SH-SY5Y (cell line): ENCODE measurements at regions not wholly inside any gene's neighbourhood (a gene's known extent, or its start where the extent isn't known, plus 50 kb on each side); places are given as distances from the start of the nearest gene placed in this dataset.

Experiments
- GATA2 ChIP-seq: IDR thresholded peaks from 2 replicates; pipeline ENCODE4 v1.6.1; 2011; ENCODE audit warnings: mild to moderate bottlenecking, low read depth, low read length
- GATA3 ChIP-seq: IDR thresholded peaks from 2 replicates; pipeline ENCODE4 v1.6.1; 2011; ENCODE audit warnings: low read depth, mild to moderate bottlenecking, low read length, moderate library complexity

DNA sequence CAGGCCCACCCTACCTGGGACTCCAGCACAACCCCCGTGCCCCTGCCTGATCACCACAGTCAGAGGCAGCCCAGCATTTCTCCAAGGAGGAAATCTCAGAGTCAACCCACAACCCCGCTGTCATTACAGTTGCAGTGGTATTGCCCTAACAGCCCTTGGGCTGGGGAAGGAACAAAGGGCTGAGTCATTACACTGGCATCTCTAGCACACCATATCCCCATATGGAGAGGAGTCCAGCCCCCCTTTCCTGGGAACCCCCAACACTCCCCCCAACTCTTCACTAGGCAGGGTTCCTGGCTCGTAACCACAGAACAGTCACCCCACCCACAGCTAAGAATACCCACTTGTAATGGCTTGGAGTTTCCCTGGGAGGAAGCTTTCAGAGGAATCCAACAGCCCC lies 149.4 kb upstream of the OGFRL1 start:
- TF ChIP-seq GATA3 (no peak), GATA2 (no peak)
